K562 (cell line): ENCODE measurements at regions not wholly inside any gene's neighbourhood (a gene's known extent, or its start where the extent isn't known, plus 50 kb on each side); places are given as distances from the start of the nearest gene placed in this dataset.

Source experiments
- ATAC-seq: fragments of 200-7000 bp; cut with Tn5 transposase; 3 replicates; pipeline ENCODE4 v1.9.1; 2020; ENCODE audit warnings: moderate library complexity
- BruUV-seq: library from RNA; stranded (reverse); fragments of 400-500 nt; replicated peaks from 2 replicates; lab custom pipeline; 2021; lab: Mats Ljungman, UMichigan
- CTCF ChIA-PET: fragments of 300-600 bp; formaldehyde crosslinking; extraction: SDS; loops from one replicate; lab custom pipeline; 2021; ENCODE audit warnings: low intra/inter-chr PET ratio; lab: Yijun Ruan, JAX
- POLR2A ChIA-PET: fragments of 300-600, 350-650 bp; sonication (Branson Sonifier 250); formaldehyde crosslinking; extraction: SDS; loops from one replicate; lab custom pipeline; 2021; ENCODE audit warnings: antibody characterized with exemption, inconsistent platforms; lab: Yijun Ruan, JAX
- DNase-seq, 4 experiments: peaks; one replicate each; pipeline versions ENCODE4 v3.0.0 to v3.0.0-alpha.2; 2011 to 2018; ENCODE audit warnings: low spot score in 3 of 4, mixed read lengths in 3 of 4; ENCODE audit errors: extremely low read depth in 1 of 4
- FAIRE-seq: peaks from 2 replicates; lab custom pipeline; 2011; peaks lifted over from hg19 to GRCh38; lab: Jason Lieb, UNC
- H2AFZ ChIP-seq: 2 replicates; pipeline ENCODE4 v1.6.0; 2011; ENCODE audit warnings: low read depth, low read length, control low read depth, inconsistent platforms
- H3K27ac ChIP-seq: fragments of 200-600 bp; 3 replicates; pipeline ENCODE4 v1.8.0; 2011; ENCODE audit warnings: low read depth, mild to moderate bottlenecking, control low read depth, inconsistent platforms, low read length, moderate library complexity, mixed read lengths; ENCODE audit errors: extremely low read depth
- H3K27me3 ChIP-seq, 2 experiments: fragments of 300-600 bp in 1 of 2; 2 replicates in 1 of 2; 3 replicates in 1 of 2; pipeline versions ENCODE4 v1.6.0 to v1.8.0; 2011; ENCODE audit warnings: inconsistent platforms in 2 of 2, low read length in 2 of 2, mild to moderate bottlenecking in 1 of 2, mixed read lengths in 1 of 2, moderate library complexity in 1 of 2; ENCODE audit not compliant: control insufficient read depth in 2 of 2, insufficient read depth in 2 of 2
- H3K36me3 ChIP-seq: fragments of 300-600 bp; 3 replicates; pipeline ENCODE4 v1.8.0; 2011; ENCODE audit warnings: mild to moderate bottlenecking, low read length, inconsistent platforms; ENCODE audit not compliant: control insufficient read depth, insufficient read depth
- H3K4me1 ChIP-seq, 2 experiments: fragments of 200-600 bp in 1 of 2; replicated peaks in 1 of 2; 2 replicates in 1 of 2; 3 replicates in 1 of 2; pipeline versions ENCODE4 v1.5.1 to v1.8.0; 2011; ENCODE audit warnings: inconsistent platforms in 2 of 2, low read length in 2 of 2, mild to moderate bottlenecking in 1 of 2, mixed read lengths in 1 of 2, moderate library complexity in 1 of 2; ENCODE audit not compliant: control insufficient read depth in 2 of 2, insufficient read depth in 2 of 2
- H3K4me2 ChIP-seq: 2 replicates; pipeline ENCODE4 v1.6.1; 2011; ENCODE audit warnings: low read length, control low read depth, inconsistent platforms, mixed read lengths; ENCODE audit not compliant: insufficient read depth
- H3K4me3 ChIP-seq: fragments of 200-600 bp; sonication (generic), shearing (Covaris generic); 2 replicates; pipeline ENCODE4 v1.5.1; 2016; ENCODE audit warnings: control low read depth, inconsistent platforms
- H3K79me2 ChIP-seq: fragments of 200-600 bp; 3 replicates; pipeline ENCODE4 v1.8.0; 2011; ENCODE audit warnings: low read length, inconsistent platforms; ENCODE audit not compliant: control insufficient read depth, insufficient read depth
- H3K9ac ChIP-seq, 2 experiments: 2 replicates each; pipeline versions ENCODE4 v1.6.0 to v1.6.1; 2011; ENCODE audit warnings: low read depth in 2 of 2, low read length in 2 of 2, control low read depth in 1 of 2, inconsistent platforms in 1 of 2, mild to moderate bottlenecking in 1 of 2, mixed read lengths in 1 of 2; ENCODE audit not compliant: insufficient read depth in 1 of 2
- H3K9me1 ChIP-seq: one replicate; pipeline ENCODE4 v1.6.0; 2011; ENCODE audit warnings: inconsistent platforms, mild to moderate bottlenecking, low read length, moderate library complexity; ENCODE audit not compliant: control insufficient read depth, insufficient read depth
- H3K9me3 ChIP-seq: replicated peaks from 2 replicates; pipeline ENCODE4 v1.5.1; 2011; ENCODE audit warnings: low read depth, low read length, inconsistent platforms; ENCODE audit not compliant: control insufficient read depth, insufficient read depth
- H4K20me1 ChIP-seq: replicated peaks from 2 replicates; pipeline ENCODE4 v1.6.1; 2011; ENCODE audit warnings: low read length, inconsistent platforms, mixed read lengths; ENCODE audit not compliant: control insufficient read depth, insufficient read depth
- PTTG1 ChIP-seq: fragments of 450-650 bp; IDR thresholded peaks from 2 replicates; pipeline ENCODE4 v1.6.1; 2016; ENCODE audit warnings: low read depth, mild to moderate bottlenecking, missing genetic modification characterization, missing compliant biosample characterization
- RAD21 ChIP-seq, 2 experiments: fragments of 250-450 bp in 1 of 2; fragments of 450-650 bp in 1 of 2; sonication (Bioruptor Pico) in 1 of 2; formaldehyde crosslinking in 1 of 2; IDR thresholded peaks in 1 of 2; conservative IDR thresholded peaks in 1 of 2; 2 replicates each; pipeline versions ENCODE4 v1.4.0 to v1.8.0; 2020 to 2022; ENCODE audit warnings: mild to moderate bottlenecking in 2 of 2, moderate library complexity in 1 of 2
- RFX1 ChIP-seq: fragments of 450-650 bp; IDR thresholded peaks from 2 replicates; pipeline ENCODE4 v1.6.1; 2016; ENCODE audit warnings: mild to moderate bottlenecking, moderate library complexity
- RNF2 ChIP-seq: sonication (generic); IDR thresholded peaks from 2 replicates; pipeline ENCODE4 v1.6.1; 2016
- TGIF2 ChIP-seq: sonication (generic); formaldehyde crosslinking; IDR thresholded peaks from 2 replicates; pipeline ENCODE4 v1.8.1; 2022; ENCODE audit warnings: mild to moderate bottlenecking, missing genetic modification reagents, moderate library complexity
- XRCC4 ChIP-seq: IDR thresholded peaks from one replicate; pipeline ENCODE4 v1.6.1; 2011; ENCODE audit not compliant: insufficient read depth, insufficient read length; ENCODE audit errors: extremely low read depth
- WGBS: fragments of 100-300 bp; shearing (Covaris generic); methylation state at CpG from one replicate; pipeline ENCODE4 v1.1.6; 2016; ENCODE audit warnings: low coverage, mixed read lengths; ENCODE audit not compliant: insufficient coverage; ENCODE audit errors: missing lambda C conversion rate; 5-methylcytosine and 5-hydroxymethylcytosine counted together
- in situ Hi-C: fragments of 300-500 bp; cut with MboI; formaldehyde crosslinking; loops from 4 replicates; pipeline ENCODE4 v1.15.0; 2018; ENCODE audit warnings: inconsistent platforms, mixed read lengths
- intact Hi-C: fragments of 100-400 bp; cut with micrococcal nuclease; formaldehyde crosslinking; loops from 2 replicates; pipeline ENCODE4 v1.14.2; 2022
- TF ChIP-seq, protein P1 (sequence below): fragments of 250-450 bp; sonication (Bioruptor Pico); IDR thresholded peaks from 2 replicates; pipeline ENCODE4 v1.8.0; 2022; ENCODE audit warnings: moderate library complexity, mild to moderate bottlenecking, inconsistent platforms
- TF ChIP-seq, protein P2 (sequence below): fragments of 450-650 bp; IDR thresholded peaks from 2 replicates; pipeline ENCODE4 v1.6.1; 2016; ENCODE audit warnings: borderline replicate concordance
- TF ChIP-seq, protein P3 (sequence below), 3 experiments: IDR thresholded peaks in 2 of 3; conservative IDR thresholded peaks in 1 of 3; 2 replicates each; pipeline ENCODE4 v1.5.1; 2011 to 2012; ENCODE audit warnings: low read length in 3 of 3, mild to moderate bottlenecking in 3 of 3, control low read depth in 2 of 3, improper control_type of control experiment in 1 of 3, inconsistent platforms in 1 of 3, low read depth in 1 of 3, mixed read lengths in 1 of 3, moderate library complexity in 1 of 3; ENCODE audit not compliant: insufficient read depth in 2 of 3

DNA sequence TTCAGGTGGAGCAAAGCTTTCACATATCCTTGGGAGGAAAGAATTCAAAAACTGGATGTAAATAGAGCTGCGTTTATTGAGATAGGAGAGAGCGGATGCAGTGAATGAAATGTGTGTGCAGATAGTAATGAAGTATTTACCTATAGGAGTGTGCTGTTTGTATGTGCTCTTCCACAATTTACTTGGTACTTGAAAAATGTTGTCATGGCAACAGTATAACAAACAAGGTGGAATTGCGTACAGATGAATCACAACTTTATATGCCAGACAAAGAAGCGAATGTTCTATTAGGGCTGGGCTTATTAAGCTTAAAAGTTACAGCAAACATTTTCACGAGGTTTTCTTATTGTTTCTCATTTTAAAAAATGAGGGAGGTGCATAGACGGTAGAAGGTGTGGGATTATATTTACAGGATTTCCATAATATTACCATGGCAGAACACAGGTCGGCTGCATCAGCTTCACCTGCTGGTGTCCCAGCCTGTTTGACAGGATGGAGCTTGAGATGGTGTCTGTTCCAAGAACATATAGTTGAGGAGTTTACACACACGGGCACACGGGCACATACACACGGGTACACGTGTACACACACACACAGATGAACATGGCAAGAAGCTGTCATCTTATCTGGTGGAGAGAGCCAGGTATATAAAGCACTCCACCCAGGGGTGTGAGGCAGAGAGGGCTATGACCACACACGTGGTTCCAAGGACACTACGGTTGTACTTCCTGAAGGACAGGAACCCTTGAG lies 155.7 kb downstream of the RMI1 start:
- intact Hi-C loops, result no loop called here
- no peak for FAIRE-seq
- H3K79me2 ChIP-seq, result no peaks in the 10 kb centered on the region
- peaks cover 0 to 6% of the 10 kb centered on the region in 2 experiments; a peak in 2 of 5 replicates for H3K4me1 ChIP-seq
- no peaks in the 10 kb centered on the region for H3K36me3 ChIP-seq
- H4K20me1 ChIP-seq, result no peaks in the 10 kb centered on the region
- no peaks in the 10 kb centered on the region for H3K9me3 ChIP-seq
- BruUV-seq, result no TSS peak
- no peak overlapping the region for H2AFZ ChIP-seq
- ATAC-seq, result no peak
- WGBS, result 0% methylated on average over 13 of the region's 13 CpGs
- ChIA-PET CTCF (no interaction called here), POLR2A (interaction anchor here (0.9 kb wide), 1 partner anchor 34 kb away, joined by 4 read pairs; no protein-coding TSS in a partner anchor)
- DNase-seq, result no peak
- no peak overlapping the region for H3K4me2 ChIP-seq
- peak; percentile 76 for TF ChIP-seq RFX1
- TF ChIP-seq XRCC4, result no peak
- TF ChIP-seq, protein P1, sequence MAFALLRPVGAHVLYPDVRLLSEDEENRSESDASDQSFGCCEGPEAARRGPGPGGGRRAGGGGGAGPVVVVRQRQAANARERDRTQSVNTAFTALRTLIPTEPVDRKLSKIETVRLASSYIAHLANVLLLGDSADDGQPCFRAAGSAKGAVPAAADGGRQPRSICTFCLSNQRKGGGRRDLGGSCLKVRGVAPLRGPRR (CRISPR knock-in tag), result no peak
- no peak for TF ChIP-seq RNF2
- peaks cover 13 to 17% of the 10 kb centered on the region in 2 experiments for H3K27me3 ChIP-seq
- H3K9me1 ChIP-seq, result no peaks in the 10 kb centered on the region
- no peak overlapping the region for H3K27ac ChIP-seq
- no peak overlapping the region for H3K4me3 ChIP-seq
- in situ Hi-C loops, result no loop called here
- H3K9ac ChIP-seq, result no peak overlapping the region

DNA sequence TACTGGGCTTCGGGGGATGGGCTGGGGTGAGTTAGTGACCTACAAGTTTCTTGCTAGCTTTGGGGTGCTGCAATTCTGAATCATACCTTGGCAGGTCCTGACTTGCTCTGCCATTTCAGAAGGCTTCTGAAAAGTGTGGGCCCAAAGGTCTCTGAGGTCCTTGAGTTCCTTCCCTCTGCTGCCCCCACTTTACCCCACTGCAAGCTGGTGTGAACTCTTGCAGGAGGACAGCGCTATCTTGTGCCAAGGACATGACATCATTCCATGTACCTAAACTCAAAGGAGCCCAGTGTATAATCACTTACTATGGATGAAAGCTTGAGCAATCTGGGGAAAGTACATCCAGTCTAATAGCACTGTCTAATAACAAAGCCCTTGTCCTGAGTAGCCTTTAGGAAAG lies 157.4 kb downstream of the RMI1 start:
- intact Hi-C loops (no loop called here), in situ Hi-C loops (no loop called here)
- Histone ChIP-seq H3K4me1 (peaks cover 0 to 6% of the 10 kb centered on the region in 2 experiments; a peak in 2 of 5 replicates), H3K4me3 (no peak overlapping the region), H2AFZ (no peak overlapping the region), H3K9ac (no peak overlapping the region), H3K27ac (no peak overlapping the region), H3K4me2 (no peak overlapping the region), H3K9me3 (no peaks in the 10 kb centered on the region), H3K79me2 (no peaks in the 10 kb centered on the region), H3K9me1 (no peaks in the 10 kb centered on the region), H3K36me3 (no peaks in the 10 kb centered on the region), H3K27me3 (peaks cover 13 to 17% of the 10 kb centered on the region in 2 experiments)
- BruUV-seq, result no TSS peak
- no peak for DNase-seq
- FAIRE-seq, result no peak
- 0% methylated on average over 2 of the region's 2 CpGs for WGBS
- POLR2A ChIA-PET, result interaction anchor here (0.6 kb wide), 1 partner anchor 574 kb away, joined by 3 read pairs; no protein-coding TSS in a partner anchor
- TF ChIP-seq RAD21 (CRISPR knock-in tag; conservative IDR thresholded peaks at IDR 0.05 in 1 of 2, IDR thresholded peaks at IDR 0.05 in 1 of 2) (0 out of 4 replicates have a peak, but pooled peaks of 1 of the 2 experiments have one; percentile 16), TGIF2 (CRISPR knock-in tag) (no peak), PTTG1 (tag) (no peak)
- TF ChIP-seq, protein P2, sequence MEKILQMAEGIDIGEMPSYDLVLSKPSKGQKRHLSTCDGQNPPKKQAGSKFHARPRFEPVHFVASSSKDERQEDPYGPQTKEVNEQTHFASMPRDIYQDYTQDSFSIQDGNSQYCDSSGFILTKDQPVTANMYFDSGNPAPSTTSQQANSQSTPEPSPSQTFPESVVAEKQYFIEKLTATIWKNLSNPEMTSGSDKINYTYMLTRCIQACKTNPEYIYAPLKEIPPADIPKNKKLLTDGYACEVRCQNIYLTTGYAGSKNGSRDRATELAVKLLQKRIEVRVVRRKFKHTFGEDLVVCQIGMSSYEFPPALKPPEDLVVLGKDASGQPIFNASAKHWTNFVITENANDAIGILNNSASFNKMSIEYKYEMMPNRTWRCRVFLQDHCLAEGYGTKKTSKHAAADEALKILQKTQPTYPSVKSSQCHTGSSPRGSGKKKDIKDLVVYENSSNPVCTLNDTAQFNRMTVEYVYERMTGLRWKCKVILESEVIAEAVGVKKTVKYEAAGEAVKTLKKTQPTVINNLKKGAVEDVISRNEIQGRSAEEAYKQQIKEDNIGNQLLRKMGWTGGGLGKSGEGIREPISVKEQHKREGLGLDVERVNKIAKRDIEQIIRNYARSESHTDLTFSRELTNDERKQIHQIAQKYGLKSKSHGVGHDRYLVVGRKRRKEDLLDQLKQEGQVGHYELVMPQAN, result no peak
- TF ChIP-seq, protein P3, sequence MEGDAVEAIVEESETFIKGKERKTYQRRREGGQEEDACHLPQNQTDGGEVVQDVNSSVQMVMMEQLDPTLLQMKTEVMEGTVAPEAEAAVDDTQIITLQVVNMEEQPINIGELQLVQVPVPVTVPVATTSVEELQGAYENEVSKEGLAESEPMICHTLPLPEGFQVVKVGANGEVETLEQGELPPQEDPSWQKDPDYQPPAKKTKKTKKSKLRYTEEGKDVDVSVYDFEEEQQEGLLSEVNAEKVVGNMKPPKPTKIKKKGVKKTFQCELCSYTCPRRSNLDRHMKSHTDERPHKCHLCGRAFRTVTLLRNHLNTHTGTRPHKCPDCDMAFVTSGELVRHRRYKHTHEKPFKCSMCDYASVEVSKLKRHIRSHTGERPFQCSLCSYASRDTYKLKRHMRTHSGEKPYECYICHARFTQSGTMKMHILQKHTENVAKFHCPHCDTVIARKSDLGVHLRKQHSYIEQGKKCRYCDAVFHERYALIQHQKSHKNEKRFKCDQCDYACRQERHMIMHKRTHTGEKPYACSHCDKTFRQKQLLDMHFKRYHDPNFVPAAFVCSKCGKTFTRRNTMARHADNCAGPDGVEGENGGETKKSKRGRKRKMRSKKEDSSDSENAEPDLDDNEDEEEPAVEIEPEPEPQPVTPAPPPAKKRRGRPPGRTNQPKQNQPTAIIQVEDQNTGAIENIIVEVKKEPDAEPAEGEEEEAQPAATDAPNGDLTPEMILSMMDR (IDR thresholded peaks at IDR 0.05 in 2 of 3, conservative IDR thresholded peaks at IDR 0.05 in 1 of 3; ENCODE audit: insufficient read depth in 2 of 3, low read depth in 1 of 3, low read length in 3 of 3), result peak in 2 of 3 experiments; percentile 22 to 26; a peak in 3 of 6 replicates
- TF ChIP-seq, all 486 proteins: peak for 2
- H4K20me1 ChIP-seq, result no peaks in the 10 kb centered on the region
- CTCF ChIA-PET, result no interaction called here
- peak; percentile 60; the same call in 1 of the 3 replicates for ATAC-seq
